ENCODE measurements at regions not wholly inside any gene's neighbourhood (a gene's known extent, or its start where the extent isn't known, plus 50 kb on each side); places are given as distances from the start of the nearest gene placed in this dataset.

DNA sequence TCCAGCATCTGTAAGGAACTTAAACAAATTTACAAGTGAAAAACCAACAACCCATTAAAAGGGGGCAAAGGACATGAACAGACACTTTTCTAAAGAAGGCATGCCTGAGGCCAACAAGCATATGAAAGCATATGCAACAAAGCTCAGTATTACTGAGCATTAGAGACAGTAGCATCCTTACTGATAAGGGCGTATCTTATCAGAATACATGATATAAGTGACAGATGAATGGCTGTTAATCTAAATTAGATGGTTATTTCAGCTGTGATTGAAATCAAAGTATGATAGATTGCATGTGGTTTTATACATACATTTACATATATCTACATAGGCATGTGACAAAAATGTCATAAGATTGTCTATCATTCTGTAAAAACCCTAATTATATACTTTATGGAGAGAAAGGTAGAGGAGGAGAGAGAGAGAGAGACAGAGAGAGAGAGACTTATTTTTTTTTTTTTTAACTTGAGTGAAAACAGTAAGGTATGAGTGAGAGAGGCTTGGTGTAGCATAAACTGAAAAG, 1240.7 kb downstream of the FAM181B start:
- TF ChIP-seq, protein P1, sequence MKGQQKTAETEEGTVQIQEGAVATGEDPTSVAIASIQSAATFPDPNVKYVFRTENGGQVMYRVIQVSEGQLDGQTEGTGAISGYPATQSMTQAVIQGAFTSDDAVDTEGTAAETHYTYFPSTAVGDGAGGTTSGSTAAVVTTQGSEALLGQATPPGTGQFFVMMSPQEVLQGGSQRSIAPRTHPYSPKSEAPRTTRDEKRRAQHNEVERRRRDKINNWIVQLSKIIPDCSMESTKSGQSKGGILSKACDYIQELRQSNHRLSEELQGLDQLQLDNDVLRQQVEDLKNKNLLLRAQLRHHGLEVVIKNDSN (IDR thresholded peaks at IDR 0.05): no peak
- TF ChIP-seq TCF12 (IDR thresholded peaks at IDR 0.05; ENCODE audit: low read depth) (no peak), EP300 (IDR thresholded peaks at IDR 0.05; ENCODE audit: borderline replicate concordance) (no peak), CEBPB (IDR thresholded peaks at IDR 0.05) (no peak), EGR1 (IDR thresholded peaks at IDR 0.05) (no peak), RAD21 (IDR thresholded peaks at IDR 0.05; ENCODE audit: low read depth) (no peak), YY1 (IDR thresholded peaks at IDR 0.05; ENCODE audit: low read depth) (no peak), NFIC (IDR thresholded peaks at IDR 0.05) (no peak), TAF1 (IDR thresholded peaks at IDR 0.05; ENCODE audit: low read depth) (no peak), TEAD4 (IDR thresholded peaks at IDR 0.05) (no peak), CREB1 (IDR thresholded peaks at IDR 0.05; ENCODE audit: low read depth) (no peak), ZBTB7A (IDR thresholded peaks at IDR 0.05; ENCODE audit: low read depth) (no peak)
- TF ChIP-seq, protein P2, sequence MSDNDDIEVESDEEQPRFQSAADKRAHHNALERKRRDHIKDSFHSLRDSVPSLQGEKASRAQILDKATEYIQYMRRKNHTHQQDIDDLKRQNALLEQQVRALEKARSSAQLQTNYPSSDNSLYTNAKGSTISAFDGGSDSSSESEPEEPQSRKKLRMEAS (IDR thresholded peaks at IDR 0.05): no peak
- TF ChIP-seq, protein P3, sequence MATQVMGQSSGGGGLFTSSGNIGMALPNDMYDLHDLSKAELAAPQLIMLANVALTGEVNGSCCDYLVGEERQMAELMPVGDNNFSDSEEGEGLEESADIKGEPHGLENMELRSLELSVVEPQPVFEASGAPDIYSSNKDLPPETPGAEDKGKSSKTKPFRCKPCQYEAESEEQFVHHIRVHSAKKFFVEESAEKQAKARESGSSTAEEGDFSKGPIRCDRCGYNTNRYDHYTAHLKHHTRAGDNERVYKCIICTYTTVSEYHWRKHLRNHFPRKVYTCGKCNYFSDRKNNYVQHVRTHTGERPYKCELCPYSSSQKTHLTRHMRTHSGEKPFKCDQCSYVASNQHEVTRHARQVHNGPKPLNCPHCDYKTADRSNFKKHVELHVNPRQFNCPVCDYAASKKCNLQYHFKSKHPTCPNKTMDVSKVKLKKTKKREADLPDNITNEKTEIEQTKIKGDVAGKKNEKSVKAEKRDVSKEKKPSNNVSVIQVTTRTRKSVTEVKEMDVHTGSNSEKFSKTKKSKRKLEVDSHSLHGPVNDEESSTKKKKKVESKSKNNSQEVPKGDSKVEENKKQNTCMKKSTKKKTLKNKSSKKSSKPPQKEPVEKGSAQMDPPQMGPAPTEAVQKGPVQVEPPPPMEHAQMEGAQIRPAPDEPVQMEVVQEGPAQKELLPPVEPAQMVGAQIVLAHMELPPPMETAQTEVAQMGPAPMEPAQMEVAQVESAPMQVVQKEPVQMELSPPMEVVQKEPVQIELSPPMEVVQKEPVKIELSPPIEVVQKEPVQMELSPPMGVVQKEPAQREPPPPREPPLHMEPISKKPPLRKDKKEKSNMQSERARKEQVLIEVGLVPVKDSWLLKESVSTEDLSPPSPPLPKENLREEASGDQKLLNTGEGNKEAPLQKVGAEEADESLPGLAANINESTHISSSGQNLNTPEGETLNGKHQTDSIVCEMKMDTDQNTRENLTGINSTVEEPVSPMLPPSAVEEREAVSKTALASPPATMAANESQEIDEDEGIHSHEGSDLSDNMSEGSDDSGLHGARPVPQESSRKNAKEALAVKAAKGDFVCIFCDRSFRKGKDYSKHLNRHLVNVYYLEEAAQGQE (IDR thresholded peaks at IDR 0.05; ENCODE audit: low read depth): no peak

DNA sequence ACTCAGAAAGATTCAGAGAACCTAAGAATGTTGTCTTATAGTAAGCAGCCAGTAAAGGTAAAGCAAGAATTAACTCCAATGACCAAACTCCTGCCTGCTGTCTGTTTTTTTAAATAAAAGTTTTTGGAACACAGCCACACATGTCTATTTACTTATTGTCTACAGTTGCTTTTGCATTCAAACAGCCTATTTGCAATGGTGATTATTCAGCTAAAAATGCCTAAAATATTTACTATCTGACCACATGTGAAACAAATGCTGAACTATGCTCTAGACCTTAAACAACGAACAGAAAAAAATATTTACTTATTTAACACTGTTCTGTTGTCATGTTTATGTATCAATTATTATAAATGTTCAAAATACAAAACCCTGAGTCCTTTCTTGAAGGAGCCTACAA, 1246.6 kb downstream of the FAM181B start:
- TF ChIP-seq TCF12 (IDR thresholded peaks at IDR 0.05; ENCODE audit: low read depth): no peak
- TF ChIP-seq, protein P3 (IDR thresholded peaks at IDR 0.05; ENCODE audit: low read depth): no peak
- TF ChIP-seq ZBTB7A (IDR thresholded peaks at IDR 0.05; ENCODE audit: low read depth): no peak
- no peak for TF ChIP-seq CREB1 (IDR thresholded peaks at IDR 0.05; ENCODE audit: low read depth)
- no peak for TF ChIP-seq YY1 (IDR thresholded peaks at IDR 0.05; ENCODE audit: low read depth)
- TF ChIP-seq TAF1 (IDR thresholded peaks at IDR 0.05; ENCODE audit: low read depth): no peak
- TF ChIP-seq NFIC (IDR thresholded peaks at IDR 0.05): no peak
- TF ChIP-seq, protein P1 (IDR thresholded peaks at IDR 0.05): no peak
- no peak for TF ChIP-seq FOXM1 (IDR thresholded peaks at IDR 0.05; ENCODE audit: borderline replicate concordance, low read depth)
- no peak for TF ChIP-seq EGR1 (IDR thresholded peaks at IDR 0.05)

DNA sequence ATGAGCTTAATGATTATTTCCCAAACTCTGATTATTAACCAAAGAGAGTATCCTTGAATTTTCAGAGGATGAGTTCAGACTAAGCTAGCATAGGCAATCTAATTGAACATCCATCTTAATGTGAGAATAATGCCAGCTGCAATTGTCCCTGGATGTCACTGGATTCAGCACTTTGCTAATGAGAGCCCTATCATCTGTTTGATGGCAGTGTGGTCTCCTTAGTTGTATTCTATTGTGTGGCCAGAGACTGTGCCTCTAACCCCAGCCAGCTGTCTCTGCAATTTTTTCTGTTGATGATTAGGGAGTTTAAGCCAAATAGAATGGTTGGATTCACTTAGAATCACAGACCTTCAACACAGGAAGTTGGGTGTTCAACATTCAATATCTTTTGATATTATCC, 1249.5 kb downstream of the FAM181B start:
- TF ChIP-seq TCF12 (IDR thresholded peaks at IDR 0.05; ENCODE audit: low read depth) (no peak), NFIC (IDR thresholded peaks at IDR 0.05) (no peak), TAF1 (IDR thresholded peaks at IDR 0.05; ENCODE audit: low read depth) (no peak), FOXM1 (IDR thresholded peaks at IDR 0.05; ENCODE audit: borderline replicate concordance, low read depth) (no peak), TEAD4 (IDR thresholded peaks at IDR 0.05) (no peak), EGR1 (IDR thresholded peaks at IDR 0.05) (no peak)

DNA sequence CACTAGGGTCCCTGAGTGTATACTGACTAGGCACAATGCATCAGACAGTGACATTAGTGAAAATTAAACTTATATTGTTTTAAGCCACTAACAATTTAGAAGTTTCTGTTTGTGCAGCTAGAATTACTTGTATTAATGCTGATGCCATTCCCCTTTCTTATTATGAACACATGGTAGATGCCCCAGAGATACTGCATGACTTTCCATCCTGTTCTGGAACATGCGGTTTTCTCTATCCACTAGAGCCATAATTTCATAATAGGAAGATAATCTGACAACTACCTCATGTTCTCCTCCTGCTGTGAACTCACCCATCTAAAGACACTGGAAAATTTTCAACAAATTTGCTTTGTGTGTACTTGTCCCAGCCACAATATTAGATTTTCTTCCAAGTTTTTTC, 1256.4 kb downstream of the FAM181B start:
- TF ChIP-seq, protein P1 (IDR thresholded peaks at IDR 0.05): no peak
- TF ChIP-seq EGR1 (IDR thresholded peaks at IDR 0.05) (no peak), CEBPB (IDR thresholded peaks at IDR 0.05) (no peak), TEAD4 (IDR thresholded peaks at IDR 0.05) (no peak), CREB1 (IDR thresholded peaks at IDR 0.05; ENCODE audit: low read depth) (no peak), TAF1 (IDR thresholded peaks at IDR 0.05; ENCODE audit: low read depth) (no peak)

DNA sequence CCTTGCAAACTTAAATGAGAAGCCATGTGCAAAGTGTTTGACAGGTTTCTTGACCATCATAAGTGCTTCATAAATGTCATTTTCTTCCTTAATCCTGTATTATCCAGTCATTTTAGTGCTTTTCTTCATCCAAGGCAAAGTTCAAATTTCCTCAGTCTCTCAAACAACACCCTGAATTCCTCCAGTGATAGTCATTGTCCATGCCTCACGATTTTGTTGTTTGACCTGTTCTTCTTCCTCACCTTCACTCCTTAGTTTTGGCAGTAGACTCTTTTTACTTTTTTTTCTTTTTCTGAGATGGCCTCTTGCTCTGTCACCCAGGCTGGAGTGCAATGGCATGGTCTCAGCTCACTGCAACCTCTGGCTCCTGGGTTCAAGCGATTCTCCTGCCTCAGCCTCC, 1257.3 kb downstream of the FAM181B start:
- TF ChIP-seq CEBPB (IDR thresholded peaks at IDR 0.05): no peak
- TF ChIP-seq, protein P3 (IDR thresholded peaks at IDR 0.05; ENCODE audit: low read depth): no peak
- no peak for TF ChIP-seq ZBTB7A (IDR thresholded peaks at IDR 0.05; ENCODE audit: low read depth)
- no peak for TF ChIP-seq TEAD4 (IDR thresholded peaks at IDR 0.05)
- no peak for TF ChIP-seq TCF12 (IDR thresholded peaks at IDR 0.05; ENCODE audit: low read depth)
- TF ChIP-seq, protein P2 (IDR thresholded peaks at IDR 0.05): no peak
- no peak for TF ChIP-seq EP300 (IDR thresholded peaks at IDR 0.05; ENCODE audit: borderline replicate concordance)
- TF ChIP-seq FOXM1 (IDR thresholded peaks at IDR 0.05; ENCODE audit: borderline replicate concordance, low read depth): no peak
- no peak for TF ChIP-seq YY1 (IDR thresholded peaks at IDR 0.05; ENCODE audit: low read depth)
- no peak for TF ChIP-seq NFIC (IDR thresholded peaks at IDR 0.05)
- TF ChIP-seq, protein P1 (IDR thresholded peaks at IDR 0.05): no peak
- TF ChIP-seq CREB1 (IDR thresholded peaks at IDR 0.05; ENCODE audit: low read depth): no peak

Measured in Ishikawa (cell line).